Endothelial cell of hepatic sinusoid (primary cell): ENCODE measurements at regions not wholly inside any gene's neighbourhood (a gene's known extent, or its start where the extent isn't known, plus 50 kb on each side); places are given as distances from the start of the nearest gene placed in this dataset.
"Not testable (repeated sequence)": the region's sequence is repeated elsewhere in the genome, so short reads cannot be mapped to it uniquely, and the experiment has no call there.

Source experiments
- in situ Hi-C: cut with HindIII; loops from 2 replicates; pipeline ENCODE4 v1.10.0; 2017; ENCODE audit warnings: low sequenced_read_pairs

GRCh38 chr9:31372799-31373587, 1011.5 kb upstream of the ACO1 start:
- in situ Hi-C loops: no loop called here

- in situ Hi-C loops: no loop called here
These were observed 1007.1 kb upstream of the ACO1 start for GRCh38 chr9:31377358-31377757.

- in situ Hi-C loops: no loop called here
These were observed 995.8 kb upstream of the ACO1 start for GRCh38 chr9:31388660-31389059.

DNA sequence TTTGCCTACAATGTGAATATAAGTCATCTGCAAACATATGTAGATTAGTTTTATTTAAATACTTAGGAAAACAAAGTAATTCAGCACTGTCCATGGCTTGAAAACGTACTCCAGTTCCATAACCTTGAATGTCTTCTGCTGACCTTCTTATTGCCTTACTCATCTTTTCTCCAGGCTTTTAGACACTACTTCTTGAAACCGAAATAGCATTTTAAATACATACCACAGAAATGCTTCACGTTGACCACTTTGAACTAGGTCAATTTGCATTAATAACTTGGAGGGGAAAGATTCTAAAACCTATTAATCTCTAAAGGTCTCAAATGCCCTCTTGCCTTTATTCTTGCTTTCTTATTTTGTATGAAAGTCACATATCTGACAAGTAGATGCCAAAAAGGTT, 995.4 kb upstream of the ACO1 start:
- in situ Hi-C loops: no loop called here

DNA sequence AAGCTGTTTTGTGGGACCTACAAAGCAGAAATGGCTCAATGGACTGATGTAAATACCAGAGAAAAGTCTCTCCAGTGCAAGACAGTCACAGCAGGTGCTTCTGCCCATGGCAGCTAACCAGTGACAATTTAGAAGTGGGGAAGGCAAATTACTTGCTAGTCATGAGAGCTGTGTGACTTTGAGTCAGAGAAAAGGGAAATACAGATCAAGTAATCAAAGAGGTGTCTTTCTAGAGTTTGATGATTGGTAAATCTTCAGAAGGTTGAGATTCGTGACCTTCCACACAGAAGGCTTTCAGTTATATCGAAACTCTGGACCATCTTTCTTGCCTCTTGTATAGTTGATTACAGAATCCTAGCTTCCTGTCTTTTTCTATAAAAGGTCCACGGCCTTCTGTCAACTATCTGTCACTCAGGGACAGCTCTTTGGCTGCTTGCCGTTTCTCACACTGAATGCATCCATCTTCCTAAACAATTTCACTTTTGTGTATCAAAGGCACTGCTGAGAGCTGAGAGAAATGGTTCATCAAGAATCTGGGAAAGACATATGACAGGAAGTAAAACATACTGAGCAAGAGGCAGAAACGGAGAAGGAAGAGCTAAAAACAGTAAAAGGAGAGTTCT, 993.9 kb upstream of the ACO1 start:
- in situ Hi-C loops: no loop called here

DNA sequence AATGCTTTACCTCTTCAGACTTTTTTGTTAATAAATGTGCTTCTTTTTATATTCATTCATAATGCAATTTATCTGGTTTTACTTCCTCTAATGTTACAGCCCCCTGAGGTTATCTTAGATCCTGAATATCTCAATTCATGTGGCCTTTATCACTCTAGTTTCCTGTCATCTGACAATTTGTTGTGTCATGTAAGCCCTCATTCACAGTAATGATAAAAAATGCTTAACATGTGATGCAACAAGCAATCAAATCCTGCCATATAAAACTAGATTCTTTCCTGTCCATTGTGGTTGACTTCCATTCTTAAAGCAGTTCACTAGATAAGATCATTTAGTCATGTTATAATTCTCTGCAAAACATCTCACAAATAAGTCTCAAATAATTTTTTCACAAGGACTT, 991.2 kb upstream of the ACO1 start:
- in situ Hi-C loops: no loop called here

DNA sequence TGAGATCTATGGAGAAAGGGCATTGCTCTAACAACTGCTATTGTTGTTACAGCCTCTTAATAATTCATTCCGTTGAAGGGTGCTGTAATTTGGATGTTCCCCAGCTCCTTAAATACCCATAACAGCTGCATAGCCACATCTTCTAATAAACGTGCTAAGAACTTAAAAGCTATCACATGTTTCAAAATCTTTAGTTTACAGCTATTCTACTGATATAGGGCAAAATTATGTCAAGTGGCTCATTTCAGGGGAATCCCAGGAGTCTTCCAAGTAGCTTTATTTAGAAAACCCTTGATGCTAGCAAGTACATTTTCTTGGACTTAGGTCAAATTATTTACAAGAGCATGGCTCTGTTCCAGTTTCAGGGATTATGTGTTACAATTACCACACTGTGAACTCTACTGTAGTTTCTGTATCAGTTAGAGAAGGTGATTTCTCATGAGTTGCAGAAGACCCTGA, 990.4 kb upstream of the ACO1 start:
- in situ Hi-C loops: no loop called here

- in situ Hi-C loops: no loop called here
These were observed 972.4 kb upstream of the ACO1 start for GRCh38 chr9:31412081-31412480.

- in situ Hi-C loops: no loop called here
These were observed 969.3 kb upstream of the ACO1 start for GRCh38 chr9:31415164-31415563.

- in situ Hi-C loops: no loop called here
These were observed 966.0 kb upstream of the ACO1 start for GRCh38 chr9:31418419-31418818.

DNA sequence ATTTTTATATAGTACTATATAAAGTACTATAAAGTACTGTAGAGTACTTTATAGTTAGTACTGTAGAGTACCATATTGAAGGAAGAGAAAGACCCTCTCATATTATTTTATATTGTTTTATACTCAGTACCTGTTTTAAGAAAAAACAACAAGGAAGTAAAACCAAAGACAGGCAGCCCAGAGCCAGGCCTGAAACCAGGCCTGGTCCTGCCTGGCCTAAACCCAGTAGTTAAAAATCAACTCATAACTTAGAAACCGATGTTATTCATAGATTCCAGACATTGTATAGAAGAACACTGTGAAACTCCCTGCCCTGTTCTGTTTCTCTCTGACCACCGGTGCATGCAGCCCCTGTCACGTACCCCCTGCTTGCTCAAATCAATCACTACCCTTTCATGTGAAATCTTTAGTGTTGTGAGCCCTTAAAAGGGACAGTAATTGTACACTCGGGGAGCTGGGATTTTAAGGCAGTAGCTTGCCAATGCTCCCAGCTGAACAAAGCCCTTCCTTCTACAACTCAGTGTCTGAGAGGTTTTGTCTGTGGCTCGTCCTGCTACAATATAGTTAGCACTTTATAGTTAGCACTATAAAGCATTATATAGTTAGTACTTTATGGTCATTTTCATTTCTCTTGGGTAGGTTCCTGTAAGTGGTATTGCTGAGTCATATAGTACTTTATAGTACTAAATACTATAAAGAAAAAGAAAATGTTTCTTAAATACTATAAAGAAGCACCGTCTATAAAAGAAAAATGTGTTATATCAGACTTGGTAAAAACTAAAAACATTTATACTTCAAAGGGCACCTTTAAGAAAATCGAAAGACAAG, 940.6 kb upstream of the ACO1 start:
- in situ Hi-C loops: not testable (repeated sequence)

GRCh38 chr9:31445357-31445756, 939.1 kb upstream of the ACO1 start:
- in situ Hi-C loops: no loop called here

GRCh38 chr9:31445960-31446359, 938.5 kb upstream of the ACO1 start:
- in situ Hi-C loops: no loop called here

GRCh38 chr9:31467075-31467474, 917.4 kb upstream of the ACO1 start:
- in situ Hi-C loops: no loop called here

DNA sequence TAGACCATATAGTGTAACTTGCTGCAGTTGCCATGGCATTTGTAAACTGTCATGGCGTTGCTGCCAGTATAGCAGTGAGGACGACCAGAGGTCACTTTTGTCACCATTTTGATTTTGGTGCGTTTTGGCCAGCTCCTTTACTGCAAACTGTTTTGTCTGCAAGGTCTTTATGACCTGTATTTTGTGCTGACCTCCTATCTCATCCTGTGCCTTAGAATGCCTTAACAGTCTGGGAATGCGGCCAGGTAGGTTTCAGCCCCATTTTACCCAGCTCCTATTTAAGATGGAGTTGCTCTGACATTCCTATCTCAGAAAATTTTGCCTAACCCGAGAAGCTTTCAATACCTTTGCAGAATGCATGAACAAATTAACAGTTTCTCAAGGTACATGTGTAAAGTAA, 914.4 kb upstream of the ACO1 start:
- in situ Hi-C loops: no loop called here

DNA sequence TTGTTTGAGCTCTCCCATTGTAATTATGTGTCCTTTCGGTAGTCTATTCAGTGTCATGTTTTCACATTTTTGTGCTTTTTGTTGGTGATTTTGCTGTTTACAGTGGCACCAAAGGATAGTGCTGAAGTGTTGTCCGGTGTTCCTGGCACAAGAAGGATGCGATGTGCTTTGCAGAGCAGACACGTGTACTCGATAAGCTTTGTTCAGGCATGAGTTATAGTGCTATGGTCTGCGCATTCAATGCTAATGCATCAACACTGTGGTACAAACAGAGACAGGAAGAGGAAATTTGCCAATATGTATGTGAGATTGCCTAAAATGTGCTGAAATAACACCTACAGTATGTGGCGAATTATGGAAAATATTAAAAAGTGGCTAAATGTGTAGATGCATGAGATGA, 913.4 kb upstream of the ACO1 start:
- in situ Hi-C loops: no loop called here

DNA sequence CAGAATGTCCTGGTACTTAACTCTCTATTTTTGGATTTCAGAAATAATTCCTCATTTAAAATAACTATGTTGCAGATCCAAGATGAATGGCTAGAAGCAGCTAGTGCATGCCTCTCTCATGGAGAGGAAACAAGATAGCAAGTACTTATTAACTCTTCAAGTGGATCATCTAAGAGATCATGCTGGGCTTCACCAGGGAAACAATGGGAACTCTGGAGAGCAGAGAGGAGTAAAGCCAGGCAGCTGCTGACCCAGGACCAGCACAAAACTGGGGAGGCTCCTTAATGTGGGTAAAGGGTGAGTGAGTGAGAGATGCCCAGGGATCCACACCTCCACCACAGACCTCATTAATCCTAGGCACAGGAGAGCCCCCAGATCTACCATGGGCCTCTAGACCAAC, 897.8 kb upstream of the ACO1 start:
- in situ Hi-C loops: no loop called here

- in situ Hi-C loops: no loop called here
These were observed 893.8 kb upstream of the ACO1 start for GRCh38 chr9:31490551-31491106.

- in situ Hi-C loops: no loop called here
These were observed 892.2 kb upstream of the ACO1 start for GRCh38 chr9:31492229-31492628.

GRCh38 chr9:31500422-31500821, 884.0 kb upstream of the ACO1 start:
- in situ Hi-C loops: no loop called here

DNA sequence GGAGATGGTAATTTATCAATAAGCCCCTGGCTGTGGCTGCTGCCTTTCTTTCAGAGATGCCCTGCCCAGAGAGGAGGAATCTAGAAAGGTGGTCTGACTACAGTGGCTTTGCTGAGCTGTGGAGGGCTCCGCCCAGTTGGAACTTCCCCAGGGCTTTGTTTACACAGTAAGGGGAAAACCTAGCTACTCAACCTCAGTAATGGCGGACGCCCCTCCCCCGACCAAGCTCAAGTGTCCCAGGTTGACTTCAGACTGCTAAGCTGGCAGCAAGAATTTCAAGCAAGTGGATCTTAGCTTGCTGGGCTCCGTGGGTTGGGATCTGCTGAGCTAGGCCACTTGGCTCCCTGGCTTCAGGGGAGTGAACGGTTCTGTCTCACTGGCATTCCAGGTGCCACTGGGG, 865.4 kb upstream of the ACO1 start:
- in situ Hi-C loops: no loop called here
